Progenitor cell of endocrine pancreas (in vitro differentiated cells): ENCODE measurements at regions not wholly inside any gene's neighbourhood (a gene's known extent, or its start where the extent isn't known, plus 50 kb on each side); places are given as distances from the start of the nearest gene placed in this dataset.
A peak's percentile ranks its signal among the peaks of the same experiment; 100 is the strongest.

ENCODE experiments used
- DNase-seq: peaks from one replicate; pipeline ENCODE4 v3.0.0; 2021; ENCODE audit warnings: low spot score; ENCODE audit not compliant: unreplicated experiment
- H3K27ac Mint-ChIP-seq: 2 replicates; pipeline ENCODE4 v1.8.0; 2021; ENCODE audit warnings: mild to moderate bottlenecking, moderate library complexity, mixed read lengths
- H3K27me3 Mint-ChIP-seq: 2 replicates; pipeline ENCODE4 v1.8.0; 2021; ENCODE audit warnings: mixed read lengths
- H3K36me3 Mint-ChIP-seq: 2 replicates; pipeline ENCODE4 v1.8.0; 2022; ENCODE audit warnings: mixed read lengths; ENCODE audit not compliant: insufficient read depth
- H3K4me1 Mint-ChIP-seq: 2 replicates; pipeline ENCODE4 v1.8.0; 2021; ENCODE audit warnings: low read depth, mixed read lengths
- H3K4me3 Mint-ChIP-seq: 2 replicates; pipeline ENCODE4 v1.8.0; 2021; ENCODE audit warnings: low read depth, mild to moderate bottlenecking, moderate library complexity, mixed read lengths
- H3K9me3 Mint-ChIP-seq: 2 replicates; pipeline ENCODE4 v1.8.0; 2021; ENCODE audit warnings: low read depth, mixed read lengths
- TF ChIP-seq, protein P1 (sequence below): fragments of 200-600 bp; sonication (generic); IDR thresholded peaks from one replicate; pipeline ENCODE4 v1.5.0; 2021; ENCODE audit warnings: antibody characterized with exemption, mild to moderate bottlenecking; ENCODE audit not compliant: unreplicated experiment

- Mint-ChIP-seq H3K27me3 (peaks cover 2% of the 10 kb centered on the region), H3K4me1 (peaks cover 9% of the 10 kb centered on the region), H3K4me3 (no peak overlapping the region), H3K36me3 (no peaks in the 10 kb centered on the region), H3K9me3 (no peaks in the 10 kb centered on the region), H3K27ac (no peak overlapping the region)
- TF ChIP-seq, protein P1, sequence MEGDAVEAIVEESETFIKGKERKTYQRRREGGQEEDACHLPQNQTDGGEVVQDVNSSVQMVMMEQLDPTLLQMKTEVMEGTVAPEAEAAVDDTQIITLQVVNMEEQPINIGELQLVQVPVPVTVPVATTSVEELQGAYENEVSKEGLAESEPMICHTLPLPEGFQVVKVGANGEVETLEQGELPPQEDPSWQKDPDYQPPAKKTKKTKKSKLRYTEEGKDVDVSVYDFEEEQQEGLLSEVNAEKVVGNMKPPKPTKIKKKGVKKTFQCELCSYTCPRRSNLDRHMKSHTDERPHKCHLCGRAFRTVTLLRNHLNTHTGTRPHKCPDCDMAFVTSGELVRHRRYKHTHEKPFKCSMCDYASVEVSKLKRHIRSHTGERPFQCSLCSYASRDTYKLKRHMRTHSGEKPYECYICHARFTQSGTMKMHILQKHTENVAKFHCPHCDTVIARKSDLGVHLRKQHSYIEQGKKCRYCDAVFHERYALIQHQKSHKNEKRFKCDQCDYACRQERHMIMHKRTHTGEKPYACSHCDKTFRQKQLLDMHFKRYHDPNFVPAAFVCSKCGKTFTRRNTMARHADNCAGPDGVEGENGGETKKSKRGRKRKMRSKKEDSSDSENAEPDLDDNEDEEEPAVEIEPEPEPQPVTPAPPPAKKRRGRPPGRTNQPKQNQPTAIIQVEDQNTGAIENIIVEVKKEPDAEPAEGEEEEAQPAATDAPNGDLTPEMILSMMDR, result no peak
- DNase-seq, result no peak
These were observed 216.1 kb upstream of the CDIN1 start for GRCh38 chr15:36363335-36363734.

DNA sequence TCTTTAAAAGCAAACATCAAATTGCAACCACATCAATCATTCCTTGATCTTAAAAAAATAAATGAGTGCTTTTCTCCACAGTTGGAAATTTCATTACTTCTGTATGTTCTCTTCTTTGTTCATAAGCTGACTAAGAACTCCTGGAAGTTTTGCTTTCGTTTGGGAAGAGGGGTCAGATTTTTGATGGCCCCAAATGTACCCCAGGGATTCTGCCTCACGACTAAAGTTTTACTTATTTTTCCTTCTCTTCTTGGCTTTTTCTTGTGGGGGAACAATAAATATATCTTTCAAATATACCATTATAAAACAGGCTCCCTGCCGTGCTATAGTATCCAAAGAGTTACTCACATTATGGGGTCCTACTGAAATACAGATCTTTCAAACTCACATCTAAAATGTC lies 215.0 kb upstream of the CDIN1 start:
- Mint-ChIP-seq H3K36me3 (no peaks in the 10 kb centered on the region), H3K27ac (no peak overlapping the region), H3K9me3 (peaks cover 4% of the 10 kb centered on the region), H3K4me3 (no peak overlapping the region), H3K4me1 (peaks cover 10% of the 10 kb centered on the region), H3K27me3 (peaks cover 2% of the 10 kb centered on the region)
- no peak for DNase-seq
- TF ChIP-seq, protein P1, result no peak

DNA sequence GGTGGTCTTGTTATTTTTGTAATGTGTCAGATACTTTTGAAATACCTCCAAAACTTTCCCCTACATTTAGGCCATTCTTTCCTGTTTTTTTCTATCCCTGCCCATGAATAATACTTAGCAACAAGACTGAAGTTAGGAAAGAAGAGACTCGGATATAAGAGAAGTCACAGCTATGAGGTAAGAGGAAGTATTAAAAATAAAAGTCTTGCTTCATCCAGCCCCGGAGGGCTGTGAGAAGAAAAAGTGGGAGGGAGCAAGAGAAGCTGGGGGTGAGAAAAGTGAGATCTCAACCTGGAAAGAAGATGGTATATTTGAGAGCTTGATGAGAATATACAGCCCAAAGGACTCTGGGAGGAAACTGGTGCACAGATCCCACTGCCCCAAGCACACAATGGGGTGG lies 213.5 kb upstream of the CDIN1 start:
- Mint-ChIP-seq H3K4me3 (no peak overlapping the region), H3K27me3 (peaks cover 2% of the 10 kb centered on the region), H3K36me3 (no peaks in the 10 kb centered on the region), H3K27ac (no peak overlapping the region), H3K4me1 (peaks cover 17% of the 10 kb centered on the region), H3K9me3 (peaks cover 4% of the 10 kb centered on the region)
- TF ChIP-seq, protein P1, result no peak
- DNase-seq, result no peak

- H3K36me3 Mint-ChIP-seq, result no peaks in the 10 kb centered on the region
- no peak overlapping the region for H3K27ac Mint-ChIP-seq
- no peak overlapping the region for H3K4me3 Mint-ChIP-seq
- TF ChIP-seq, protein P1, result no peak
- H3K27me3 Mint-ChIP-seq, result no peaks in the 10 kb centered on the region
- H3K9me3 Mint-ChIP-seq, result peaks cover 4% of the 10 kb centered on the region
- DNase-seq, result no peak
- H3K4me1 Mint-ChIP-seq, result peaks cover 24% of the 10 kb centered on the region
These were observed 209.2 kb upstream of the CDIN1 start for GRCh38 chr15:36370051-36370730.

DNA sequence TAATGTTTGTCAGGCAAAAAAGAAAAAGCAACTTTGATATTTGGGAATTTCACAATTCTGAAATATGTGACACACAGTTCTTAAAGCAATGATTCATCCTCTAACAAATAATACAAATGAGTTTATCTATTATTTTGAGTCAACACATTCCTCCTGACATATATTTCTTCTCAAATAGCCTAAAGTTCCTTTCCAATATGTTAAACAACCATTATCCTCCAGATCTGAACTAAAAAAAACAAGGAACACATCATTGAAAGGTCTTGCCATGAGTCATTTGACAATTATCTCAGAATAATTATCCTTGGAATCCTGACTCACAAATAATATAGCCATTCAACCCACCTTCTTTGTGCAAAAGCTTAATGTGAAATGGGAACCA lies 208.7 kb upstream of the CDIN1 start:
- no peaks in the 10 kb centered on the region for H3K36me3 Mint-ChIP-seq
- H3K4me1 Mint-ChIP-seq, result peaks cover 24% of the 10 kb centered on the region
- no peak overlapping the region for H3K4me3 Mint-ChIP-seq
- TF ChIP-seq, protein P1, result no peak
- peaks cover 4% of the 10 kb centered on the region for H3K9me3 Mint-ChIP-seq
- DNase-seq, result no peak
- H3K27ac Mint-ChIP-seq, result peak overlapping the region; percentile 25
- no peaks in the 10 kb centered on the region for H3K27me3 Mint-ChIP-seq
